Large intestine (tissue), 3 donors: ENCODE measurements at regions not wholly inside any gene's neighbourhood (a gene's known extent, or its start where the extent isn't known, plus 50 kb on each side); places are given as distances from the start of the nearest gene placed in this dataset.
A peak's percentile ranks its signal among the peaks of the same experiment; 100 is the strongest.

ENCODE experiments used
- DNase-seq, 2 donors: peaks; one replicate each; pipeline versions ENCODE4 v3.0.0 to v3.0.0-alpha.2; 2013
- H3K27ac ChIP-seq: one replicate; pipeline ENCODE4 v1.5.1; 2013; ENCODE audit warnings: low read length
- H3K27me3 ChIP-seq: 2 replicates; pipeline ENCODE4 v1.6.1; 2013; ENCODE audit warnings: low read length; ENCODE audit not compliant: control insufficient read depth, insufficient read depth
- H3K36me3 ChIP-seq: 2 replicates; pipeline ENCODE4 v1.6.1; 2013; ENCODE audit warnings: low read length; ENCODE audit not compliant: control insufficient read depth, insufficient read depth
- H3K4me1 ChIP-seq: one replicate; pipeline ENCODE4 v1.6.1; 2013; ENCODE audit warnings: low read length; ENCODE audit not compliant: control insufficient read depth, insufficient read depth
- H3K4me3 ChIP-seq: one replicate; pipeline ENCODE4 v1.5.1; 2013; ENCODE audit warnings: low read length
- H3K9me3 ChIP-seq: one replicate; pipeline ENCODE4 v1.6.1; 2013; ENCODE audit warnings: mild to moderate bottlenecking, low read depth, low read length, moderate library complexity; ENCODE audit not compliant: control insufficient read depth
- WGBS: methylation state at CpG from one replicate; pipeline ENCODE4 v1.1.5; 2013; ENCODE audit warnings: low lambda C conversion rate; ENCODE audit not compliant: insufficient coverage; 5-methylcytosine and 5-hydroxymethylcytosine counted together

DNA sequence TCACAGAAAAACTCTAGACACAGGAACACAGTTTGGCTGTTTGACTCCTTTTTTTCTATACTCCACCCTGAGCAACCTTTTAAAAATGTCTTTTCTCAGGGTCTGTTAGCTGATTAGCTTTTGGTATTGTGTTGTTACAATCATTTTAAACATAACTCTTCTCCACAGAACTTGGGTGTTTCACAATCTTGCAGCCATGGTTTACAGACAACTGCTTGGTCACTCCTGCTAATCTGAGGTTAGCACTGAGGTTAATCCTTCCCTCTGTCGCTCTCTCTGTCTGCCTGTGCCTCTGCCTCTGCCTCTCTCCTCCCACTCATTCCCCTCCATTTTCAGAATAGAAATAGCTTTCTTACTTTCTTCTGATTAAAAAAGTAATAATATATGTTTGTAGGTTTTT, 62.4 kb upstream of the ZBED5 start:
- Histone ChIP-seq H3K4me3 (no peak overlapping the region), H3K4me1 (peaks cover 5% of the 10 kb centered on the region), H3K27me3 (no peaks in the 10 kb centered on the region), H3K36me3 (no peaks in the 10 kb centered on the region), H3K9me3 (peaks cover 15% of the 10 kb centered on the region), H3K27ac (no peak overlapping the region)
- 17% methylated on average over 1 of the region's 1 CpG for WGBS
- DNase-seq, result no peak

GRCh38 chr11:10918698-10919097, 60.8 kb upstream of the ZBED5 start:
- no peak for DNase-seq
- H3K4me3 ChIP-seq, result no peak overlapping the region
- no peaks in the 10 kb centered on the region for H3K27me3 ChIP-seq
- no CpG with 5 or more reads among the region's 1 CpG for WGBS
- H3K9me3 ChIP-seq, result peaks cover 15% of the 10 kb centered on the region
- no peak overlapping the region for H3K27ac ChIP-seq
- no peaks in the 10 kb centered on the region for H3K36me3 ChIP-seq
- H3K4me1 ChIP-seq, result no peaks in the 10 kb centered on the region

- Histone ChIP-seq H3K27ac (no peak overlapping the region), H3K9me3 (peaks cover 15% of the 10 kb centered on the region), H3K27me3 (no peaks in the 10 kb centered on the region), H3K4me3 (no peak overlapping the region), H3K36me3 (no peaks in the 10 kb centered on the region), H3K4me1 (no peaks in the 10 kb centered on the region)
- WGBS, result no CpG with 5 or more reads among the region's 1 CpG
- no peak for DNase-seq
Observed at GRCh38 chr11:10918275-10918674, 60.4 kb upstream of the ZBED5 start.

GRCh38 chr11:10917802-10918201, 59.9 kb upstream of the ZBED5 start:
- no peaks in the 10 kb centered on the region for H3K27me3 ChIP-seq
- peaks cover 15% of the 10 kb centered on the region for H3K9me3 ChIP-seq
- no peak overlapping the region for H3K27ac ChIP-seq
- no peaks in the 10 kb centered on the region for H3K4me1 ChIP-seq
- H3K36me3 ChIP-seq, result no peaks in the 10 kb centered on the region
- no peak overlapping the region for H3K4me3 ChIP-seq
- DNase-seq, result no peak
- 88% methylated on average over 1 of the region's 1 CpG for WGBS

GRCh38 chr11:10916665-10917064, 58.8 kb upstream of the ZBED5 start:
- peak in 1 of 2 donors; percentile 71 for DNase-seq
- H3K4me3 ChIP-seq, result no peak overlapping the region
- H3K27me3 ChIP-seq, result no peaks in the 10 kb centered on the region
- H3K9me3 ChIP-seq, result peaks cover 15% of the 10 kb centered on the region
- no peaks in the 10 kb centered on the region for H3K36me3 ChIP-seq
- WGBS, result no CpG with 5 or more reads among the region's 1 CpG
- peak overlapping the region; percentile 18 for H3K27ac ChIP-seq
- no peaks in the 10 kb centered on the region for H3K4me1 ChIP-seq

- WGBS, result no CpG with 5 or more reads among the region's 2 CpGs
- Histone ChIP-seq H3K4me3 (no peak overlapping the region), H3K4me1 (no peaks in the 10 kb centered on the region), H3K27me3 (no peaks in the 10 kb centered on the region), H3K36me3 (no peaks in the 10 kb centered on the region), H3K9me3 (peaks cover 15% of the 10 kb centered on the region), H3K27ac (no peak overlapping the region)
- DNase-seq, result no peak
Observed at GRCh38 chr11:10914050-10914449, 56.2 kb upstream of the ZBED5 start.

GRCh38 chr11:10913075-10913474, 55.2 kb upstream of the ZBED5 start:
- no peak overlapping the region for H3K27ac ChIP-seq
- H3K27me3 ChIP-seq, result no peaks in the 10 kb centered on the region
- DNase-seq, result no peak
- whole genome bisulfite sequencing, result no CpG with 5 or more reads among the region's 1 CpG
- no peaks in the 10 kb centered on the region for H3K36me3 ChIP-seq
- no peak overlapping the region for H3K4me3 ChIP-seq
- H3K4me1 ChIP-seq, result no peaks in the 10 kb centered on the region
- H3K9me3 ChIP-seq, result peaks cover 15% of the 10 kb centered on the region

GRCh38 chr11:10911907-10912306, 54.1 kb upstream of the ZBED5 start:
- no CpG with 5 or more reads among the region's 7 CpGs for WGBS
- Histone ChIP-seq H3K27me3 (no peaks in the 10 kb centered on the region), H3K9me3 (peaks cover 6% of the 10 kb centered on the region), H3K4me1 (no peaks in the 10 kb centered on the region), H3K36me3 (no peaks in the 10 kb centered on the region), H3K27ac (no peak overlapping the region), H3K4me3 (no peak overlapping the region)
- no peak for DNase-seq

GRCh38 chr11:10909141-10909883, 51.5 kb upstream of the ZBED5 start:
- H3K9me3 ChIP-seq, result no peaks in the 10 kb centered on the region
- no peaks in the 10 kb centered on the region for H3K4me1 ChIP-seq
- H3K4me3 ChIP-seq, result no peak overlapping the region
- DNase-seq, result no peak
- 95% methylated on average over 3 of the region's 8 CpGs for WGBS
- no peaks in the 10 kb centered on the region for H3K36me3 ChIP-seq
- H3K27ac ChIP-seq, result no peak overlapping the region
- no peaks in the 10 kb centered on the region for H3K27me3 ChIP-seq

DNA sequence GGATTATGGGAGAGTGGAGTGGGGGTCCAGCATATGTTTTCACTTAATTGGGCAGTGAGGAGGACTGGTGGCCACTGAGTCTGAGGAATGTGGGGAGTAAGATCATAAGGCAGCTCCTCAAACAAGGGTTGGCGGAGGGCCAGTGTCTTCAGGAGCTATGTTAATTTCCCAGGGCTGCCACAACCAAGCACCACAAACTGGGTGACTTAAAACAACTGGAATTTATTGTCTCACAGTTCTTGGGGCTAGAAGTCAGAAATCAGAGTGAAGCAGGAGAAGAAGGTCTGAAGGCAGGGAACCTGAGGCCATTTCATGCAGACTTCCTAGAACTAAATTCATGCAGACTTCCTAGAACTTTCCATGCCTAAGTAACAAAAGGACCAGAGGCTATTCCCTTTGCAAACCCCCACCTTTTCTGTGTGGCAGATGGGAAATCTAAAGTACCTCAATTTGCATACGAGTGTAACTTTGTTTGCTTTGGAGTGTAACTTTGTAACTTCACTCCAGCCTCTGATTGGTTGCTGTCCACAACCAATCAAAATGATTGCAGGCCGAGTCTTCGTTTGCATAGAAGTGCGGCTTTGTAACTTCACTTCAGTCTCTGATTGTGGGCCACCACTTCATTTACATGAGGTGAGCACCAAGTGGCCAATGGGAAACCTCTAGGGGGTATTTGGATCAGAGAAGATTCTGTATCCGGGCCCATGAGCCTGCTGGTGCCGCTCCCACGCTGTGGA, 50.5 kb upstream of the ZBED5 start:
- Histone ChIP-seq H3K27ac (no peak overlapping the region), H3K4me1 (no peaks in the 10 kb centered on the region), H3K36me3 (no peaks in the 10 kb centered on the region), H3K9me3 (no peaks in the 10 kb centered on the region), H3K27me3 (no peaks in the 10 kb centered on the region), H3K4me3 (no peak overlapping the region)
- no peak for DNase-seq
- no CpG with 5 or more reads among the region's 8 CpGs for WGBS
